IMR-90 (cell line): ENCODE measurements at regions not wholly inside any gene's neighbourhood (a gene's known extent, or its start where the extent isn't known, plus 50 kb on each side); places are given as distances from the start of the nearest gene placed in this dataset.

ENCODE experiments used
- ATAC-seq: fragments of 200-7000 bp; cut with Tn5 transposase; 2 replicates; pipeline ENCODE4 v1.9.1; 2020; ENCODE audit warnings: low read depth, mild to moderate bottlenecking, moderate library complexity
- BruUV-seq: library from RNA; stranded (reverse); fragments of 400-500 nt; replicated peaks from 2 replicates; lab custom pipeline; 2021; lab: Mats Ljungman, UMichigan
- CTCF ChIA-PET: fragments of 300-600 bp; formaldehyde crosslinking; extraction: SDS; loops from one replicate; lab custom pipeline; 2021; ENCODE audit warnings: antibody characterized with exemption; lab: Yijun Ruan, JAX
- POLR2A ChIA-PET: fragments of 300-600 bp; sonication (Branson Sonifier 250); formaldehyde crosslinking; loops from one replicate; lab custom pipeline; 2022; ENCODE audit warnings: antibody characterized with exemption; ENCODE audit not compliant: unreplicated experiment; lab: Charles Lee
- DNase-seq: peaks from one replicate; pipeline ENCODE4 v3.0.0; 2013
- H2AFZ ChIP-seq: replicated peaks from 2 replicates; pipeline ENCODE3; 2013; ENCODE audit warnings: low read length, mild to moderate bottlenecking; ENCODE audit not compliant: poor library complexity
- H2AK5ac ChIP-seq: 2 replicates; pipeline ENCODE4 v1.6.1; 2013; ENCODE audit warnings: low read depth, low read length, inconsistent platforms
- H2AK9ac ChIP-seq: replicated peaks from 2 replicates; pipeline ENCODE3; 2013; ENCODE audit warnings: mild to moderate bottlenecking, low read depth, low read length, moderate library complexity; ENCODE audit not compliant: poor library complexity
- H2BK120ac ChIP-seq: 2 replicates; pipeline ENCODE4 v1.6.1; 2013; ENCODE audit warnings: low read depth, low read length, inconsistent platforms
- H2BK15ac ChIP-seq: 3 replicates; pipeline ENCODE4 v1.6.1; 2013; ENCODE audit warnings: low read depth, low read length, inconsistent platforms
- H2BK20ac ChIP-seq: 2 replicates; pipeline ENCODE4 v1.6.1; 2013; ENCODE audit warnings: low read depth, mild to moderate bottlenecking, inconsistent platforms, low read length, moderate library complexity
- H2BK5ac ChIP-seq: 2 replicates; pipeline ENCODE4 v1.6.1; 2013; ENCODE audit warnings: mild to moderate bottlenecking, low read depth, low read length, inconsistent platforms; ENCODE audit not compliant: poor library complexity, severe bottlenecking
- H3K14ac ChIP-seq: replicated peaks from 2 replicates; pipeline ENCODE4 v1.6.1; 2013; ENCODE audit warnings: low read depth, low read length, inconsistent platforms
- H3K18ac ChIP-seq: 2 replicates; pipeline ENCODE4 v1.6.1; 2013; ENCODE audit warnings: low read depth, low read length, control low read depth
- H3K23ac ChIP-seq: 2 replicates; pipeline ENCODE4 v1.6.1; 2013; ENCODE audit warnings: low read depth, low read length, inconsistent platforms
- H3K27ac ChIP-seq: 2 replicates; pipeline ENCODE4 v1.5.1; 2013; ENCODE audit warnings: mild to moderate bottlenecking, control low read depth, low read length; ENCODE audit not compliant: insufficient read depth
- H3K27me3 ChIP-seq: 2 replicates; pipeline ENCODE4 v1.6.1; 2013; ENCODE audit warnings: low read length; ENCODE audit not compliant: control insufficient read depth, insufficient read depth
- H3K36me3 ChIP-seq: 2 replicates; pipeline ENCODE4 v1.6.1; 2013; ENCODE audit warnings: low read length, mixed read lengths; ENCODE audit not compliant: control insufficient read depth, insufficient read depth
- H3K4ac ChIP-seq: 2 replicates; pipeline ENCODE4 v1.6.1; 2013; ENCODE audit warnings: low read depth, low read length, inconsistent platforms
- H3K4me1 ChIP-seq: 2 replicates; pipeline ENCODE4 v1.6.1; 2013; ENCODE audit warnings: low read length, mixed read lengths; ENCODE audit not compliant: control insufficient read depth, insufficient read depth
- H3K4me2 ChIP-seq: 2 replicates; pipeline ENCODE4 v1.6.1; 2013; ENCODE audit warnings: low read depth, mild to moderate bottlenecking, control low read depth, low read length, moderate library complexity
- H3K4me3 ChIP-seq: 2 replicates; pipeline ENCODE4 v1.5.1; 2013; ENCODE audit warnings: low read depth, mild to moderate bottlenecking, control low read depth, low read length, moderate library complexity; ENCODE audit not compliant: insufficient read depth
- H3K56ac ChIP-seq: 2 replicates; pipeline ENCODE4 v1.6.1; 2013; ENCODE audit warnings: low read length, inconsistent platforms; ENCODE audit not compliant: insufficient read depth; ENCODE audit errors: extremely low read depth
- H3K79me1 ChIP-seq, 2 experiments: 2 replicates each; pipeline ENCODE4 v1.6.1; 2013; ENCODE audit warnings: low read length in 2 of 2, inconsistent platforms in 1 of 2, low read depth in 1 of 2
- H3K9ac ChIP-seq: 2 replicates; pipeline ENCODE4 v1.6.1; 2013; ENCODE audit warnings: low read depth, low read length, control low read depth
- H3K9me1 ChIP-seq: 2 replicates; pipeline ENCODE4 v1.6.1; 2013; ENCODE audit warnings: low read length, inconsistent platforms; ENCODE audit not compliant: insufficient read depth
- H3K9me3 ChIP-seq: 2 replicates; pipeline ENCODE4 v1.6.1; 2013; ENCODE audit warnings: low read length; ENCODE audit not compliant: control insufficient read depth, insufficient read depth
- H4K20me1 ChIP-seq: 2 replicates; pipeline ENCODE4 v1.6.1; 2013; ENCODE audit warnings: low read length, inconsistent platforms; ENCODE audit not compliant: insufficient read depth
- H4K5ac ChIP-seq: 2 replicates; pipeline ENCODE4 v1.6.1; 2013; ENCODE audit warnings: mild to moderate bottlenecking, low read depth, low read length, control low read depth
- H4K8ac ChIP-seq, 2 experiments: 2 replicates each; pipeline ENCODE4 v1.6.1; 2013; ENCODE audit warnings: low read depth in 2 of 2, low read length in 2 of 2, control low read depth in 1 of 2, inconsistent platforms in 1 of 2
- H4K91ac ChIP-seq: 2 replicates; pipeline ENCODE4 v1.6.1; 2013; ENCODE audit warnings: low read depth, low read length, inconsistent platforms; ENCODE audit not compliant: insufficient read depth
- BHLHE40 ChIP-seq: fragments of 150-350 bp; IDR thresholded peaks from 2 replicates; pipeline ENCODE4 v1.6.1; 2016; ENCODE audit warnings: mild to moderate bottlenecking, low read depth, low read length
- CEBPB ChIP-seq: IDR thresholded peaks from 2 replicates; pipeline ENCODE4 v1.6.1; 2012; ENCODE audit warnings: low read depth, low read length, improper control_type of control experiment
- CHD1 ChIP-seq: IDR thresholded peaks from 2 replicates; pipeline ENCODE4 v1.6.1; 2012; ENCODE audit warnings: low read depth, low read length, improper control_type of control experiment
- FOS ChIP-seq: fragments of 150-350 bp; IDR thresholded peaks from 2 replicates; pipeline ENCODE4 v1.6.1; 2016; ENCODE audit warnings: low read depth, low read length
- MAFK ChIP-seq: IDR thresholded peaks from 2 replicates; pipeline ENCODE4 v1.6.1; 2012; ENCODE audit warnings: low read depth, low read length, improper control_type of control experiment
- MXI1 ChIP-seq: IDR thresholded peaks from 2 replicates; pipeline ENCODE4 v1.6.1; 2012; ENCODE audit warnings: low read depth, mild to moderate bottlenecking, low read length, moderate library complexity, borderline replicate concordance
- NFE2L2 ChIP-seq: fragments of 150-350 bp; IDR thresholded peaks from 2 replicates; pipeline ENCODE4 v1.6.1; 2016; ENCODE audit warnings: low read depth, mild to moderate bottlenecking, low read length
- POLR2A ChIP-seq: IDR thresholded peaks from 2 replicates; pipeline ENCODE4 v1.6.1; 2012; ENCODE audit warnings: mild to moderate bottlenecking, low read depth, low read length
- RAD21 ChIP-seq: IDR thresholded peaks from 2 replicates; pipeline ENCODE4 v1.6.1; 2012; ENCODE audit warnings: low read length, improper control_type of control experiment
- RCOR1 ChIP-seq: IDR thresholded peaks from 2 replicates; pipeline ENCODE4 v1.6.1; 2012; ENCODE audit warnings: mild to moderate bottlenecking, low read length, improper control_type of control experiment; ENCODE audit not compliant: insufficient replicate concordance
- RFX5 ChIP-seq: IDR thresholded peaks from 2 replicates; pipeline ENCODE4 v1.8.0; 2012; ENCODE audit warnings: low read depth, mild to moderate bottlenecking, low read length, moderate library complexity
- WGBS, 2 experiments: methylation state at CpG; one replicate each; pipeline versions ENCODE4 v1.1.5 to v1.1.7; 2013; ENCODE audit warnings: missing lambda C conversion rate in 2 of 2; ENCODE audit not compliant: insufficient read length in 1 of 2; ENCODE audit errors: extremely low coverage in 2 of 2; 5-methylcytosine and 5-hydroxymethylcytosine counted together
- dilution Hi-C: fragments of 300-500 bp; cut with HindIII; formaldehyde crosslinking; loops from one replicate; pipeline ENCODE4 v1.14.3; 2018; ENCODE audit warnings: low sequenced_read_pairs; ENCODE audit not compliant: unreplicated experiment
- in situ Hi-C: fragments of 300-500 bp; cut with MboI; formaldehyde crosslinking; loops from 3 replicates; pipeline ENCODE4 v1.14.3; 2019; ENCODE audit warnings: low sequenced_read_pairs, inconsistent platforms, mixed read lengths
- intact Hi-C: fragments of 100-400 bp; cut with micrococcal nuclease; formaldehyde crosslinking; loops from 2 replicates; pipeline ENCODE4 v1.10.0; 2022
- TF ChIP-seq, protein P1 (sequence below): conservative IDR thresholded peaks from 2 replicates; pipeline ENCODE4 v1.5.1; 2012; ENCODE audit warnings: mild to moderate bottlenecking, low read depth, low read length, improper control_type of control experiment
- TF ChIP-seq, protein P2 (sequence below): fragments of 150-350 bp; IDR thresholded peaks from 2 replicates; pipeline ENCODE4 v1.6.1; 2016; ENCODE audit warnings: low read depth, mild to moderate bottlenecking, low read length, moderate library complexity, borderline replicate concordance
- TF ChIP-seq, protein P3 (sequence below): fragments of 150-350 bp; IDR thresholded peaks from 2 replicates; pipeline ENCODE4 v1.6.1; 2017; ENCODE audit warnings: mild to moderate bottlenecking, antibody characterized with exemption, low read length, low read depth

DNA sequence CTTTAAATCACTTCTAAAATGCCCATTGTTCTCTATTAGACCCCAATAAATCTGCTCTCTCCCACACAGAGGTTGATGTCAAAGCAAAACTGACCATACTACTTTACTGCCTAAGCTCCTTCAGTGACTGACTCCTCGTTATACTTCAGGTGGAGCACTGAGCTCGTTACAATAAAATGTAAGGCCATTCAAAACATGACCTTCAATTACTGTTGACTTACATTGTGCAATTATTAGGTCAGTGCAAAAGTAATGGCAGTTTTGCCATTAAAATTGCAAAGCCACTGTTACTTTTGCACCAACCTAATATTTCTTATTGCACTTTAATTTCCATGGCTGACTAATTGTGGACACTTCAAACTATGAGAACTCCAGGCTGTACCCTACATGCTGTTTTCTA is 314.9 kb downstream of the MZT1 start:
- Histone ChIP-seq H3K4me2 (no peak overlapping the region), H2BK5ac (no peak overlapping the region), H3K79me1 (no peaks in the 10 kb centered on the region), H3K56ac (no peak overlapping the region), H4K91ac (no peak overlapping the region), H3K18ac (no peak overlapping the region), H3K36me3 (no peaks in the 10 kb centered on the region), H3K9me1 (no peaks in the 10 kb centered on the region), H3K9me3 (no peaks in the 10 kb centered on the region), H2BK20ac (no peak overlapping the region), H3K4ac (no peak overlapping the region), H4K20me1 (no peaks in the 10 kb centered on the region), H4K5ac (no peak overlapping the region), H3K9ac (no peak overlapping the region), H2BK15ac (no peak overlapping the region), H3K27ac (no peak overlapping the region), H3K4me1 (no peaks in the 10 kb centered on the region), H2AFZ (no peak overlapping the region), H3K4me3 (no peak overlapping the region), H2AK5ac (no peak overlapping the region), H3K14ac (no peak overlapping the region), H2BK120ac (no peak overlapping the region), H4K8ac (no peak overlapping the region), H3K23ac (no peak overlapping the region), H2AK9ac (no peak overlapping the region), H3K27me3 (no peaks in the 10 kb centered on the region)
- intact Hi-C loops: no loop called here
- CTCF ChIA-PET: no interaction called here
- ATAC-seq: no peak
- TF ChIP-seq RCOR1 (no peak), MXI1 (no peak), CHD1 (no peak), MAFK (no peak), CEBPB (no peak), FOS (no peak), RFX5 (no peak), NFE2L2 (no peak), BHLHE40 (no peak), POLR2A (no peak), RAD21 (no peak)
- TF ChIP-seq, protein P1, sequence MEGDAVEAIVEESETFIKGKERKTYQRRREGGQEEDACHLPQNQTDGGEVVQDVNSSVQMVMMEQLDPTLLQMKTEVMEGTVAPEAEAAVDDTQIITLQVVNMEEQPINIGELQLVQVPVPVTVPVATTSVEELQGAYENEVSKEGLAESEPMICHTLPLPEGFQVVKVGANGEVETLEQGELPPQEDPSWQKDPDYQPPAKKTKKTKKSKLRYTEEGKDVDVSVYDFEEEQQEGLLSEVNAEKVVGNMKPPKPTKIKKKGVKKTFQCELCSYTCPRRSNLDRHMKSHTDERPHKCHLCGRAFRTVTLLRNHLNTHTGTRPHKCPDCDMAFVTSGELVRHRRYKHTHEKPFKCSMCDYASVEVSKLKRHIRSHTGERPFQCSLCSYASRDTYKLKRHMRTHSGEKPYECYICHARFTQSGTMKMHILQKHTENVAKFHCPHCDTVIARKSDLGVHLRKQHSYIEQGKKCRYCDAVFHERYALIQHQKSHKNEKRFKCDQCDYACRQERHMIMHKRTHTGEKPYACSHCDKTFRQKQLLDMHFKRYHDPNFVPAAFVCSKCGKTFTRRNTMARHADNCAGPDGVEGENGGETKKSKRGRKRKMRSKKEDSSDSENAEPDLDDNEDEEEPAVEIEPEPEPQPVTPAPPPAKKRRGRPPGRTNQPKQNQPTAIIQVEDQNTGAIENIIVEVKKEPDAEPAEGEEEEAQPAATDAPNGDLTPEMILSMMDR: no peak
- TF ChIP-seq, protein P2, sequence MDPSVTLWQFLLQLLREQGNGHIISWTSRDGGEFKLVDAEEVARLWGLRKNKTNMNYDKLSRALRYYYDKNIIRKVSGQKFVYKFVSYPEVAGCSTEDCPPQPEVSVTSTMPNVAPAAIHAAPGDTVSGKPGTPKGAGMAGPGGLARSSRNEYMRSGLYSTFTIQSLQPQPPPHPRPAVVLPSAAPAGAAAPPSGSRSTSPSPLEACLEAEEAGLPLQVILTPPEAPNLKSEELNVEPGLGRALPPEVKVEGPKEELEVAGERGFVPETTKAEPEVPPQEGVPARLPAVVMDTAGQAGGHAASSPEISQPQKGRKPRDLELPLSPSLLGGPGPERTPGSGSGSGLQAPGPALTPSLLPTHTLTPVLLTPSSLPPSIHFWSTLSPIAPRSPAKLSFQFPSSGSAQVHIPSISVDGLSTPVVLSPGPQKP: no peak
- TF ChIP-seq, protein P3, sequence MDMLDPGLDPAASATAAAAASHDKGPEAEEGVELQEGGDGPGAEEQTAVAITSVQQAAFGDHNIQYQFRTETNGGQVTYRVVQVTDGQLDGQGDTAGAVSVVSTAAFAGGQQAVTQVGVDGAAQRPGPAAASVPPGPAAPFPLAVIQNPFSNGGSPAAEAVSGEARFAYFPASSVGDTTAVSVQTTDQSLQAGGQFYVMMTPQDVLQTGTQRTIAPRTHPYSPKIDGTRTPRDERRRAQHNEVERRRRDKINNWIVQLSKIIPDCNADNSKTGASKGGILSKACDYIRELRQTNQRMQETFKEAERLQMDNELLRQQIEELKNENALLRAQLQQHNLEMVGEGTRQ: no peak
- POLR2A ChIA-PET: no interaction called here
- in situ Hi-C loops: no loop called here
- no CpG with 5 or more reads among the region's 2 CpGs for WGBS, 2 experiments
- dilution Hi-C loops: no loop called here
- no peak for DNase-seq
- BruUV-seq: no TSS peak
